ENCODE measurements at regions not wholly inside any gene's neighbourhood (a gene's known extent, or its start where the extent isn't known, plus 50 kb on each side); places are given as distances from the start of the nearest gene placed in this dataset.
"Not testable (repeated sequence)": the region's sequence is repeated elsewhere in the genome, so short reads cannot be mapped to it uniquely, and the experiment has no call there.

GRCh38 chr2:49661809-49662208, 507.5 kb upstream of the FSHR start:
- no peaks in the 10 kb centered on the region for H3K4me1 Mint-ChIP-seq
- peaks cover 0 to 4% of the 10 kb centered on the region in 2 donors for H3K9me3 Mint-ChIP-seq
- ATAC-seq (no peak), DNase-seq (no peak)
- no peaks in the 10 kb centered on the region for H3K27me3 Mint-ChIP-seq
- no peak overlapping the region for H3K4me3 Mint-ChIP-seq
- H3K27ac Mint-ChIP-seq: no peak overlapping the region

DNA sequence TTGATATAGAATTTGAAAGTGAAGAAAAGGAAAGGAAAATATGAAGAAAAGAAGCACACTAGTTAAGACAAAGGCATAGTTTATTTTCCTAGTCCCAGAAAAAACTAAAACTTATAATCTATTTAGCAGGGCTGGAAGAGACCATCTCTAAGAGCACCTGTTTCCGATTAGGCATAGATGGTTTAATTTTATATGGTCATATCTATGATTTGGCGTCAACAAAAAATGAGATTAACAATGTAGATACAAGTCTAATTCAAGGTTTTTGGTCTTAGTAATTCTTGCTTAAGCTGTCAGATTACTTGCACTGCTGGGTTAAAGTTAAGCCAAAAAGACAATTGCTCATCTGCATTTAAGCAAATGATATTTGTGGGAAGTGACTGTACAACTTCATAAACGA, 502.5 kb upstream of the FSHR start:
- Mint-ChIP-seq H3K27me3 (no peaks in the 10 kb centered on the region), H3K4me3 (no peak overlapping the region), H3K9me3 (peaks cover 0 to 2% of the 10 kb centered on the region in 2 donors), H3K4me1 (no peaks in the 10 kb centered on the region), H3K27ac (no peak overlapping the region)
- ATAC-seq (no peak), DNase-seq (no peak)

- peaks cover 5 to 10% of the 10 kb centered on the region in 2 donors for H3K9me3 Mint-ChIP-seq
- H3K27me3 Mint-ChIP-seq: no peaks in the 10 kb centered on the region
- H3K27ac Mint-ChIP-seq: no peak overlapping the region
- DNase-seq (no peak), ATAC-seq (no peak)
- H3K4me3 Mint-ChIP-seq: no peak overlapping the region
- no peaks in the 10 kb centered on the region for H3K4me1 Mint-ChIP-seq
These were observed 488.8 kb upstream of the FSHR start for GRCh38 chr2:49643149-49643548.

DNA sequence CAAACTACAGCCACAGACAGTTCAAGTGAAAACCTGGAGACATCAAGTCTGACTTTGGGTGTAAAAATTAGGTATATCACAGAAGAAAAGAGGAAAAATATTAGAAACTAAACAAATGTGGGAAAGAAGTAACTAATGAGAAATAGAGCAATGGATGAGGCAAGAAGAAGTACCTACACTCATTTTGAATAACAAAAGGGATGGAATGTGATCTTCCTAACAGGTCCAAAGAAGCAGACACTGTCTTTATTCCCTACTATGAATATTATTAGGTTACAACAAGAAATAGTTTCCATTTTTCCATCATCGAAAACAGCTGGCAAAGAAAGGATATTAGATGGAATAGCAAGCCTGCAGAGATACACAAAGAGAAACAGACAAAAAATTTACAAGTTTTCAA, 486.3 kb upstream of the FSHR start:
- no peak overlapping the region for H3K27ac Mint-ChIP-seq
- no peaks in the 10 kb centered on the region for H3K27me3 Mint-ChIP-seq
- no peak overlapping the region for H3K4me3 Mint-ChIP-seq
- no peaks in the 10 kb centered on the region for H3K4me1 Mint-ChIP-seq
- peaks cover 9 to 24% of the 10 kb centered on the region in 2 donors for H3K9me3 Mint-ChIP-seq
- ATAC-seq (no peak), DNase-seq (no peak)

DNA sequence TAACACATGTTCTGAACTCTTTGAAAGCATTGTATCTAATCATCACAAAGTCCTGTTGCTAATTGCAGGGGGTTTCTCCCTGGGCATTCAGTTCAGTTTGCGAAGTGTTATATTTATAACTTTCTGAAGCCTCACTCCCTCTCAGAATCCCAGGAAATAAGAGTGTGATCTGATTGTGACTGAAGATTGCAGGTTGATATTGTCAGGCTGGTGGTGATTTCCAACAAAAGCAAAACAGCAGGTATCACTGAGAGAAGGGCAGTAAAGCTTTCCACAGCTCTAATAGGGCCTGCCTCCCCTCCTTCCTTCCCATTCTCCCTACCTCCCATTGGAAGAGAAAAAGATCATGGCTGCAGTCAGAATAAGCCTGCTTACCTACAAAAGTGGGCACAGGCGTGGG, 466.7 kb upstream of the FSHR start:
- Mint-ChIP-seq H3K4me1 (no peaks in the 10 kb centered on the region), H3K4me3 (no peak overlapping the region), H3K27ac (no peak overlapping the region), H3K27me3 (no peaks in the 10 kb centered on the region), H3K9me3 (no peaks in the 10 kb centered on the region)
- ATAC-seq (no peak), DNase-seq (no peak)

DNA sequence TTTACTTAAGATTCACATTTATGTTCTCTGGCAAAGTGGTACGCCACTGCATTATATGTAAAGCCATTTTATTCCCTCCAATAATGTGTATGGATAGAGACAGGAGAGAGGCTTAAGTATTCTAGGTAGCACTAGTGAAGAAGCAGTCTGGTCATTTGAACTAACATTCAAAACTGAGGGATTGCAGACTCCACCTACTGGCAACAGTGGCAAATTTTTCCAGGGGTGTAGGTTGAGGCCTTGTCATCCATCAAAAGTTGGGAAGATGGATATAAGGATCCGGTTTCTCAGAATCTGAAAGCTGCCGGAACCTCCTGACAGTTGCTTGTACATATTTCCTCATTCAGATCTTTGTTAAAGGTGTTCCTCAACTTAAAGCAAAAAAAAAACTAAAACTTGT, 465.5 kb upstream of the FSHR start:
- Mint-ChIP-seq H3K27ac (no peak overlapping the region), H3K4me3 (no peak overlapping the region), H3K9me3 (no peaks in the 10 kb centered on the region), H3K4me1 (no peaks in the 10 kb centered on the region), H3K27me3 (no peaks in the 10 kb centered on the region)
- DNase-seq (no peak), ATAC-seq (no peak)

- no peak for DNase-seq
- H3K4me3 Mint-ChIP-seq: no peak overlapping the region
- H3K9me3 Mint-ChIP-seq: no peaks in the 10 kb centered on the region
- H3K4me1 Mint-ChIP-seq: no peaks in the 10 kb centered on the region
- no peak for ATAC-seq
- H3K27me3 Mint-ChIP-seq: no peaks in the 10 kb centered on the region
- H3K27ac Mint-ChIP-seq: no peak overlapping the region
These were observed 464.2 kb upstream of the FSHR start for GRCh38 chr2:49618491-49618890.

- no peak overlapping the region for H3K27ac Mint-ChIP-seq
- no peaks in the 10 kb centered on the region for H3K27me3 Mint-ChIP-seq
- H3K9me3 Mint-ChIP-seq: peaks cover 4 to 5% of the 10 kb centered on the region in 2 donors
- DNase-seq: no peak
- no peaks in the 10 kb centered on the region for H3K4me1 Mint-ChIP-seq
- ATAC-seq: no peak
- no peak overlapping the region for H3K4me3 Mint-ChIP-seq
These were observed 462.5 kb upstream of the FSHR start for GRCh38 chr2:49616800-49617199.

DNA sequence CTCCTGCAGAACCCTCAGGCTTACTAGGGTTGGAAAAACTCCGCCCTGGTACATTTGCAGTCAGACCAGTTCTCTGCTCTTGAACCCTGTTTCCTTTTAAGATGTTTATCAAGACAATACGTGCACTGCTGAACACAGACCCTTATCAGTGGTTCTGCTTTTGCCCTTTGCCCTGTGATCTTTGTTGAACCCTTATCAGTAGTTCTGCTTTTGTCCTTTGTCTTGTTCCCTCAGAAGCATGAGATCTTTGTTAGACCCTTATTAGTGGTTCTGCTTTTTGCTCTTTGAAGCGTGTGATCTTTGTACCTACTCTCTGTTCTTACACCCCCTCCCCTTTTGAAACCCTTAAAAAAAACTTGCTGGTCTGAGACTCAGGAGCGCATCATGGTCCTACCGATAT, 457.5 kb upstream of the FSHR start:
- H3K4me3 Mint-ChIP-seq, DNase-seq, H3K27me3 Mint-ChIP-seq, H3K27ac Mint-ChIP-seq, ATAC-seq, H3K4me1 Mint-ChIP-seq: not testable (repeated sequence)
- peaks cover 9 to 14% of the 10 kb centered on the region in 2 donors for H3K9me3 Mint-ChIP-seq

DNA sequence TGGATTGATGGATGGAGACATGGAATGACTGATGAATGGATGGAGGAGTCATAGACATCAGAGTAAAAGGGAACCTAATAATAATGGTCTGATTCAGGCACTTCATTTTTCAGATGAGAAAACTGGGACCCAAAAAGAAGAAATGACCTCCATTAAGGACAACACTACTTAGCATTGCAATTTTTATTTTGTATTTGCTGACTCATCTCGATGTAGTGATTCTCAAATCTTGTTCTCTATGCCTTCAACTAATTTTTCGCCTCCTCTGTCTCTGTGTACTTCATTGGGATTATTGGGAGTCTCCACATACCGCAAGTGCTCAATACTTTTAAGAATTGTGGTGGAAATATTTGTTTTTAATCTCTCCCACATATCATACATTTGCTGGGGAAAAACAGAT, 446.2 kb upstream of the FSHR start:
- H3K27me3 Mint-ChIP-seq: no peaks in the 10 kb centered on the region

DNA sequence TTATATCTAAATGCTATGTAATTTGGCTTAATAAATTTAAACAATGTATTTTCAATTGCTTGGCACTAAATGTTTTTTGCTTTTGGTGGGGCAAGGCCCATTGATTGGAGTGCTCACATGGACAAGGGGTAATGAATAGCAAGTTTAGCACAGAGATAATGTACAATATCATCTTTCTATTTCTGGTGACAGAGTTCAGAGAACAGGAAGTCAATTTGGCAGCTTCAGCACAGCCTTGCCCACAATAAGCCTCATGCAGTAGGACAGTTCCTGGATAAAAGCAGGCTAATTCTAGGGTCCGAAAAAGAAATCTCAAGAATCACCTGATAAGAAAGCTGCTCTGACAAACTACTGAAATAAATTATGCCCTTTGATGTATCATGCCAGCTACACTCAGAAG, 443.9 kb upstream of the FSHR start:
- Mint-ChIP-seq H3K9me3 (peaks cover 0 to 15% of the 10 kb centered on the region in 2 donors), H3K27me3 (no peaks in the 10 kb centered on the region), H3K4me3 (no peak overlapping the region), H3K27ac (no peak overlapping the region), H3K4me1 (no peaks in the 10 kb centered on the region)
- no peak for ATAC-seq
- DNase-seq: no peak

More for the DNA sequence above, 446.2 kb upstream of the FSHR start:
- DNase-seq: no peak
- Mint-ChIP-seq H3K4me1 (no peaks in the 10 kb centered on the region), H3K4me3 (no peak overlapping the region), H3K9me3 (peaks cover 0 to 9% of the 10 kb centered on the region in 2 donors), H3K27ac (no peak overlapping the region)
- ATAC-seq: no peak

DNA sequence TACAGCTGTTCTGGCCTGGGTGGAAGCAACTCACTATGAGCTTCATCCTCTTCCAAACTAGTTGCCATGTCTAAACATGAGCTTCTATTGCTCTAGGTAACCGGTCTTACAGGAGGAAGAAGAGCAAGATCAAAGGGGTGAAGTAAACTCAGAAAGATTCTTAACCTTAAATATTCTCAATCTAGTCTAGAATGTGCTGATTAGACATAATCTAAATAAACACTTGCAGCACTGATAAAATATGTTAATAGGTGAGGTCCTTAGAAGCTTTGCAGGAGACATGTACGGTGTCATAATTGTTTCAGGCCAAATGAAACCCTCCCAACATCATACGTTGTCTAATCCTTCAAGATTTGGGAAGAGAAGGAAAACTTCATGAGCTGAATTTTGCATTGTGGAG, 431.6 kb upstream of the FSHR start:
- Mint-ChIP-seq H3K9me3 (peaks cover 5 to 6% of the 10 kb centered on the region in 2 donors), H3K27ac (no peak overlapping the region), H3K27me3 (no peaks in the 10 kb centered on the region), H3K4me3 (no peak overlapping the region), H3K4me1 (no peaks in the 10 kb centered on the region)
- ATAC-seq (no peak), DNase-seq (no peak)

- DNase-seq: no peak
- peaks cover 5 to 6% of the 10 kb centered on the region in 2 donors for H3K9me3 Mint-ChIP-seq
- H3K4me3 Mint-ChIP-seq: no peak overlapping the region
- ATAC-seq: no peak
- H3K27ac Mint-ChIP-seq: no peak overlapping the region
- H3K27me3 Mint-ChIP-seq: no peaks in the 10 kb centered on the region
- H3K4me1 Mint-ChIP-seq: no peaks in the 10 kb centered on the region
These were observed 428.6 kb upstream of the FSHR start for GRCh38 chr2:49582946-49583345.

DNA sequence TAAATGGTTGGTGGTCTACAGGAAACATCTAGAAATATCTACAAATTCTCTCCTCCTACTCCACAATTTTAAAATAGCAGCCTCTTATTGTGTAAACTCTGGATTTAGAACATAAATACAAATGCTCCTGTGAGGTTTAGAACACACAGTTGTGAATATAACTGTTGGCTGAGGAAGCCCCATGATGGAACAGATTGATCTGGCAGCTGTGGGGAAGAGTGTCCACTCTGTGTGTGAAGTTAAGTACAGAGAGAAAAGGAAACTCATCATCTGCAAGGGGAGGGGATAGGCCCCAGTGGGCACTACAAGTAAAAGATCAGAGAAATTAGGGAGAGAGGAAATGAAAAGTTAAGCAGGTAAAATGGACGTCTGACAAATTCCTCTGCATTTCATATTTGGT, 422.7 kb upstream of the FSHR start:
- Mint-ChIP-seq H3K27ac (no peak overlapping the region), H3K4me1 (no peaks in the 10 kb centered on the region), H3K27me3 (no peaks in the 10 kb centered on the region), H3K9me3 (peaks cover 0 to under 1% of the 10 kb centered on the region in 2 donors), H3K4me3 (no peak overlapping the region)
- DNase-seq (no peak), ATAC-seq (no peak)

GRCh38 chr2:49569176-49569575, 414.9 kb upstream of the FSHR start:
- no peaks in the 10 kb centered on the region for H3K27me3 Mint-ChIP-seq
- no peak overlapping the region for H3K27ac Mint-ChIP-seq
- ATAC-seq (no peak), DNase-seq (no peak)
- peaks cover 7 to 15% of the 10 kb centered on the region in 2 donors for H3K9me3 Mint-ChIP-seq
- H3K4me1 Mint-ChIP-seq: no peaks in the 10 kb centered on the region
- no peak overlapping the region for H3K4me3 Mint-ChIP-seq

GRCh38 chr2:49567811-49568600, 413.7 kb upstream of the FSHR start:
- ATAC-seq (no peak), DNase-seq (no peak)
- Mint-ChIP-seq H3K4me1 (no peaks in the 10 kb centered on the region), H3K9me3 (peaks cover 7 to 15% of the 10 kb centered on the region in 2 donors), H3K27me3 (no peaks in the 10 kb centered on the region), H3K4me3 (no peak overlapping the region), H3K27ac (no peak overlapping the region)

GRCh38 chr2:49567021-49567420, 412.7 kb upstream of the FSHR start:
- Mint-ChIP-seq H3K4me3 (no peak overlapping the region), H3K4me1 (no peaks in the 10 kb centered on the region), H3K27me3 (no peaks in the 10 kb centered on the region), H3K9me3 (peaks cover 14% of the 10 kb centered on the region in 2 donors), H3K27ac (no peak overlapping the region)
- DNase-seq (no peak), ATAC-seq (no peak)

Data from stimulated activated naive CD8-positive, alpha-beta T cell treated with anti-CD3 and anti-CD28 coated beads, Interleukin-15, amount 100 ng/mL, for 72 hours (primary cell).